Neuronal stem cell (in vitro differentiated cells): ENCODE measurements at regions not wholly inside any gene's neighbourhood (a gene's known extent, or its start where the extent isn't known, plus 50 kb on each side); places are given as distances from the start of the nearest gene placed in this dataset.

Source experiments
- DNase-seq: peaks from one replicate; pipeline ENCODE4 v3.0.0-alpha.2; 2013; ENCODE audit warnings: low spot score
- H2AFZ ChIP-seq: one replicate; pipeline ENCODE4 v1.6.1; 2013; ENCODE audit warnings: mild to moderate bottlenecking, low read length, inconsistent platforms
- H2AK5ac ChIP-seq: 2 replicates; pipeline ENCODE4 v1.6.1; 2013; ENCODE audit warnings: low read depth, mild to moderate bottlenecking, inconsistent platforms, low read length, moderate library complexity, mixed read lengths
- H2BK120ac ChIP-seq: 2 replicates; pipeline ENCODE4 v1.6.1; 2013; ENCODE audit warnings: low read depth, mild to moderate bottlenecking, inconsistent platforms, low read length, moderate library complexity, mixed read lengths
- H2BK12ac ChIP-seq: one replicate; pipeline ENCODE4 v1.6.1; 2013; ENCODE audit warnings: low read length, inconsistent platforms
- H2BK15ac ChIP-seq: 2 replicates; pipeline ENCODE4 v1.6.1; 2013; ENCODE audit warnings: mild to moderate bottlenecking, low read length, inconsistent platforms, mixed read lengths
- H2BK5ac ChIP-seq: one replicate; pipeline ENCODE4 v1.6.1; 2013; ENCODE audit warnings: inconsistent platforms, mild to moderate bottlenecking, low read length, moderate library complexity
- H3K14ac ChIP-seq: one replicate; pipeline ENCODE4 v1.6.1; 2013; ENCODE audit warnings: low read length, inconsistent platforms
- H3K18ac ChIP-seq: 2 replicates; pipeline ENCODE4 v1.6.1; 2013; ENCODE audit warnings: low read length, inconsistent platforms
- H3K23ac ChIP-seq: 2 replicates; pipeline ENCODE4 v1.6.1; 2013; ENCODE audit warnings: low read depth, mild to moderate bottlenecking, mixed read lengths, low read length, inconsistent platforms; ENCODE audit not compliant: poor library complexity
- H3K27ac ChIP-seq: replicated peaks from 3 replicates; pipeline ENCODE4 v1.5.1; 2013; ENCODE audit warnings: low read length, inconsistent platforms
- H3K27me3 ChIP-seq, 3 experiments: 2 replicates each; pipeline ENCODE4 v1.6.1; 2013; ENCODE audit warnings: low read length in 3 of 3, mild to moderate bottlenecking in 2 of 3, inconsistent platforms in 1 of 3, low read depth in 1 of 3, mixed read lengths in 1 of 3, moderate library complexity in 1 of 3; ENCODE audit not compliant: control insufficient read depth in 3 of 3, insufficient read depth in 3 of 3
- H3K36me3 ChIP-seq, 2 donors: replicated peaks in 1 of 2; 2 replicates each; pipeline ENCODE4 v1.6.1; 2013; ENCODE audit warnings: low read length in 2 of 2; ENCODE audit not compliant: control insufficient read depth in 2 of 2, insufficient read depth in 2 of 2
- H3K4ac ChIP-seq: 2 replicates; pipeline ENCODE4 v1.6.1; 2013; ENCODE audit warnings: inconsistent platforms, mild to moderate bottlenecking, low read length, moderate library complexity
- H3K4me1 ChIP-seq, 2 donors: 1 replicate in 1 of 2; 2 replicates in 1 of 2; pipeline ENCODE4 v1.6.1; 2013; ENCODE audit warnings: low read length in 2 of 2, low read depth in 1 of 2; ENCODE audit not compliant: control insufficient read depth in 2 of 2, insufficient read depth in 1 of 2
- H3K4me2 ChIP-seq: one replicate; pipeline ENCODE4 v1.6.1; 2013; ENCODE audit warnings: mild to moderate bottlenecking, low read length, inconsistent platforms; ENCODE audit not compliant: insufficient read depth, poor library complexity, severe bottlenecking
- H3K4me3 ChIP-seq, 2 donors: 2 replicates each; pipeline ENCODE4 v1.5.1; 2013; ENCODE audit warnings: low read length in 2 of 2, mild to moderate bottlenecking in 2 of 2, inconsistent platforms in 1 of 2, moderate library complexity in 1 of 2
- H3K79me1 ChIP-seq: one replicate; pipeline ENCODE4 v1.6.1; 2013; ENCODE audit warnings: low read depth, mild to moderate bottlenecking, inconsistent platforms, low read length, moderate library complexity
- H3K9ac ChIP-seq: one replicate; pipeline ENCODE4 v1.6.1; 2013; ENCODE audit warnings: mild to moderate bottlenecking, low read depth, low read length, inconsistent platforms; ENCODE audit not compliant: poor library complexity
- H3K9me3 ChIP-seq, 2 donors: replicated peaks in 1 of 2; 2 replicates each; pipeline versions ENCODE3 to v1.6.1; 2013; ENCODE audit warnings: low read length in 2 of 2, mild to moderate bottlenecking in 2 of 2, inconsistent platforms in 1 of 2, low read depth in 1 of 2, mixed read lengths in 1 of 2, moderate library complexity in 1 of 2; ENCODE audit not compliant: control insufficient read depth in 2 of 2, insufficient read depth in 1 of 2
- H4K8ac ChIP-seq: one replicate; pipeline ENCODE4 v1.6.1; 2013; ENCODE audit warnings: low read depth, mild to moderate bottlenecking, inconsistent platforms, low read length, moderate library complexity
- H4K91ac ChIP-seq: one replicate; pipeline ENCODE4 v1.6.1; 2013; ENCODE audit warnings: low read length, low read depth, mild to moderate bottlenecking, inconsistent platforms; ENCODE audit not compliant: poor library complexity
- WGBS, 2 donors: extraction: QIAGEN DNeasy Blood & Tissue Kit; methylation state at CpG; one replicate each; pipeline ENCODE4 v1.1.7; 2013; ENCODE audit warnings: missing lambda C conversion rate in 2 of 2, mixed read lengths in 1 of 2; ENCODE audit not compliant: insufficient read length in 2 of 2, insufficient replicate concordance in 1 of 2; ENCODE audit errors: extremely low coverage in 2 of 2; 5-methylcytosine and 5-hydroxymethylcytosine counted together

- no peak overlapping the region for H2AK5ac ChIP-seq
- H3K4me2 ChIP-seq = no peak overlapping the region
- no peak for DNase-seq
- no peak overlapping the region for H3K27ac ChIP-seq
- H3K18ac ChIP-seq = no peak overlapping the region
- peaks cover 5 to 6% of the 10 kb centered on the region in 2 donors for H3K9me3 ChIP-seq
- no peak overlapping the region for H2BK15ac ChIP-seq
- no CpG with 5 or more reads among the region's 2 CpGs for WGBS, 2 donors
- H2BK12ac ChIP-seq = no peak overlapping the region
- H4K8ac ChIP-seq = no peak overlapping the region
- H4K91ac ChIP-seq = no peak overlapping the region
- no peaks in the 10 kb centered on the region for H3K4me1 ChIP-seq
- no peak overlapping the region for H3K9ac ChIP-seq
- H2BK5ac ChIP-seq = no peak overlapping the region
- H3K27me3 ChIP-seq = no peaks in the 10 kb centered on the region
- H3K79me1 ChIP-seq = no peaks in the 10 kb centered on the region
- H3K14ac ChIP-seq = no peak overlapping the region
- H3K23ac ChIP-seq = no peak overlapping the region
- H2BK120ac ChIP-seq = no peak overlapping the region
- H3K4me3 ChIP-seq = no peak overlapping the region
- no peaks in the 10 kb centered on the region for H3K36me3 ChIP-seq
- no peak overlapping the region for H3K4ac ChIP-seq
- no peak overlapping the region for H2AFZ ChIP-seq
These were observed 365.8 kb upstream of the RND3 start for GRCh38 chr2:150853263-150853662.

GRCh38 chr2:150850641-150851040 is 363.2 kb upstream of the RND3 start:
- H4K91ac ChIP-seq = no peak overlapping the region
- no peak overlapping the region for H2BK120ac ChIP-seq
- H3K36me3 ChIP-seq = no peaks in the 10 kb centered on the region
- no peak overlapping the region for H2BK5ac ChIP-seq
- H2BK12ac ChIP-seq = no peak overlapping the region
- no peak overlapping the region for H3K14ac ChIP-seq
- H3K27me3 ChIP-seq = no peaks in the 10 kb centered on the region
- no peak overlapping the region for H2AK5ac ChIP-seq
- no peak overlapping the region for H3K18ac ChIP-seq
- H3K9me3 ChIP-seq = peaks cover 5 to 6% of the 10 kb centered on the region in 2 donors
- H3K4ac ChIP-seq = no peak overlapping the region
- no peak overlapping the region for H3K9ac ChIP-seq
- no peak overlapping the region for H3K27ac ChIP-seq
- H3K23ac ChIP-seq = no peak overlapping the region
- H3K79me1 ChIP-seq = no peaks in the 10 kb centered on the region
- H3K4me2 ChIP-seq = no peak overlapping the region
- no peak overlapping the region for H2BK15ac ChIP-seq
- DNase-seq = no peak
- H3K4me1 ChIP-seq = peaks cover 0 to 2% of the 10 kb centered on the region in 2 donors
- H3K4me3 ChIP-seq = no peak overlapping the region
- no peak overlapping the region for H4K8ac ChIP-seq
- H2AFZ ChIP-seq = no peak overlapping the region

GRCh38 chr2:150847578-150847977 is 360.1 kb upstream of the RND3 start:
- Histone ChIP-seq H2BK15ac (no peak overlapping the region), H3K9ac (no peak overlapping the region), H3K14ac (no peak overlapping the region), H3K79me1 (no peaks in the 10 kb centered on the region), H2AFZ (no peak overlapping the region), H3K36me3 (no peaks in the 10 kb centered on the region), H3K18ac (no peak overlapping the region), H3K4ac (no peak overlapping the region), H3K27ac (no peak overlapping the region), H2BK12ac (no peak overlapping the region), H3K9me3 (peaks cover 5 to 6% of the 10 kb centered on the region in 2 donors), H4K8ac (no peak overlapping the region), H2BK5ac (no peak overlapping the region), H2AK5ac (no peak overlapping the region), H3K4me2 (no peak overlapping the region), H3K23ac (no peak overlapping the region), H3K4me3 (no peak overlapping the region), H3K4me1 (peaks cover 0 to 2% of the 10 kb centered on the region in 2 donors), H2BK120ac (no peak overlapping the region), H3K27me3 (no peaks in the 10 kb centered on the region), H4K91ac (no peak overlapping the region)
- no CpG with 5 or more reads among the region's 3 CpGs for WGBS, 2 donors
- no peak for DNase-seq

GRCh38 chr2:150846691-150847090 is 359.2 kb upstream of the RND3 start:
- Histone ChIP-seq H4K8ac (no peak overlapping the region), H3K14ac (no peak overlapping the region), H3K4ac (no peak overlapping the region), H2AK5ac (no peak overlapping the region), H2BK15ac (no peak overlapping the region), H3K18ac (no peak overlapping the region), H3K9me3 (peaks cover 5 to 6% of the 10 kb centered on the region in 2 donors), H2BK5ac (no peak overlapping the region), H3K4me2 (no peak overlapping the region), H3K27me3 (no peaks in the 10 kb centered on the region), H3K27ac (no peak overlapping the region), H3K36me3 (no peaks in the 10 kb centered on the region), H3K4me1 (peaks cover 0 to 2% of the 10 kb centered on the region in 2 donors), H3K4me3 (no peak overlapping the region), H3K9ac (no peak overlapping the region), H3K23ac (no peak overlapping the region), H2BK12ac (no peak overlapping the region), H4K91ac (no peak overlapping the region), H2BK120ac (no peak overlapping the region), H2AFZ (no peak overlapping the region), H3K79me1 (no peaks in the 10 kb centered on the region)
- no CpG with 5 or more reads among the region's 1 CpG for WGBS, 2 donors
- DNase-seq = no peak
